HPDE6-E6E7 (cell line): ENCODE measurements at regions not wholly inside any gene's neighbourhood (a gene's known extent, or its start where the extent isn't known, plus 50 kb on each side); places are given as distances from the start of the nearest gene placed in this dataset.
A peak's percentile ranks its signal among the peaks of the same experiment; 100 is the strongest.
"Not testable (repeated sequence)": the region's sequence is repeated elsewhere in the genome, so short reads cannot be mapped to it uniquely, and the experiment has no call there.

Experiments
- DNase-seq: peaks from one replicate; pipeline ENCODE4 v3.0.0; 2011; ENCODE audit warnings: missing footprints; ENCODE audit errors: extremely low spot score

DNA sequence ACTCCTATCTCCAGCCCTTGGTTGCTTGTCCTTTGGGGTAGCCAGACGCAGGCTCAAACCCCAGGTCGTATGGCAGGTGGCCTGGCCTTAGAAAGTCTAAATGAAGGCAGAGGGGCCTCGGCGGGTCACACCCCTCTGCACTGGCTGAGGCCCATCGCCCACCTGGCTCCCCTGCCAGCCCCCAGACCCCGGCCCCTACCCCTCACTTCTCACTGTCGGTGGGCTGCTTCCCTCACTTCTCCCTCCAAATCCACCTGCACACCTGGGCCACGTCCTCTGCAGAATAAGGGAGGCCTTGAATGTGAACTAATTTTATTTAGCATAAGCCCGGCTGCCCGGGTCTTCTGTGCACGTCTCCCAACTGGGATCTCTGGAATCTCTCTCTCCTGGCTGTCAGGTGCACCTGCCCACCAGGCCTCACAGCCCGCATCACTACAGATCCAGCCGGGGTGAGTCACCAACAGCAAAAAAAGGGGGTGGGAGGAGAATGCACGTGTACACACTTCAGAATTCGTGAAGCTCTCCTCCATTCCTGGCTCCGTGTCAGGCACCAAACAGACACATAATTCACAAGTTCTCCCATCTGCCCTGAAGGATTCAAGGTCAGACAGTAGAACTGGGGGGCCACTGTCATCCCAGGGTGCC, 107.5 kb upstream of the SIM2 start:
- no peak for DNase-seq

DNA sequence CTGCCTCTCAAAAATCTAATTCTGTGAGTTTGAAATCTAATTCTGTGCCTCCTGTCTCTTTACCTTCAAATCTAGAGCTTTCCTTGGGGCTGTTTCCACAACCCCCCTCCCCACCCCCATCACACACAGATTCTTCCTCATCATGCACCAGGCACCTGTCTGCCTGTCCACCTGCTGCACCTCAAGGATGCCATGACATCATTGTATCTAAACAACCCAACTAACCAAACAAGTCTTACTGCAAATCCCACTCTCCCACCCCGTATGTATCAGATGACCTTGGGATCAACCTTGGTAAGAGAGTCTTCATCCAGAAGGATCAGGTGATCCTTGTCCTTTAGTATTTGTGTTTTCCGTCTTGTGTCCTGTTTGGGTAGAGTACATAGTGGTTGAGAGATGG, 102.7 kb upstream of the SIM2 start:
- DNase-seq, result no peak

DNA sequence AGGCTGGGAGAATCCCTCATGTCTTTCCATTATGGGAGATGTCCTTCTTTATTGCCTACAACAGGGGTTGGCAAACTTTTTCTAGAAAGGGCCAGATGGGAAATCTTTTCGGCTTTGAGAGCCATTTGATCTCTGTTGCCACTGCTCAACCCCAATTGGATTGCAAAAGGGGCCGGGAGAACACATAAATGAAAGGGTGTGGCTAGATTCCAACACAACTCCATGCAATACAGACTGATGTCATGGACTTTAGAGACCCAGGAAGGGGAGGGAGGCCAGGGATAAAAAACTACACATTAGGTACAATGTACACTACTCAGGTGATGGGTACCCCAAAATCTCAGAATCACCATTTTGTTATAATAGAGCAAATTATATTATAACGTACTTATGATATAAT, 97.6 kb upstream of the SIM2 start:
- no peak for DNase-seq

DNA sequence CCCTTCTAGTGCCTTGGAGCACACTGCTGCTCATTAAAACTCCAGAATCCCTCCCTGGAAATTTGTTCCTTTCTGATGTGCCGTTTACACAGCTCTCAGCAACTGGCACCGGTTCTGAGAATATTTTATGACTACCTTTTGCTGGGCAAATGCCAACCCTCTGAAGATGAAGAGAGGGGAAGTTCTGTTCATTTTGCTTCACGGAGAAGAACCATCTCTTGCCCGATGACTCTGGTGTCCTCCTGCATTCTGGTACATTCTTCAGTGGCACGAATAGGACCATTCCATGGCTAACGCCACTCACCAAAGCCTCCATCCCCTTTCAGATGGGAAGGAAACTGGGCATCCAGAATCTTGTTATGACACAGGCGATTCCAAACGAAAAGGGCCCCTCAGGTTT, 96.2 kb upstream of the SIM2 start:
- no peak for DNase-seq

DNA sequence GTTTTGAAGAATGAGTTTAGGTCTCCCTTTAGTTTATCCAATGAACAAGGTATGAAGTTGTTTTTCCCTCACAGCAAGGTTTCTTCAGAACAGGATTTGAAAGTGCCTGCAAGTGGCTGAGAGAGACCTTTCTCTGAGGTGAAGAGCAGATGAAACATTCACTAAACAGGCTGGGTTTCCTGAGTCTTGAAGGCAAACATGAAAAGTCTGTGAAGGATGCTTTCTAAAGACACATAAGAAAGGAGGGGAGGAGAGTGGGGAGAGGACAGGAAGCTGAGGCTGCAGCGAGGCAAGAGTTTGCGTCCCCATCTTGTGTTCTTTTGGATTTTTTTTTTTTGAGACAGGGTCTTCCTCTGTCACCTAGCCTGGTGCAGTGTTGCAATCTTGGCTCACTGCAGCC, 95.7 kb upstream of the SIM2 start:
- DNase-seq, result no peak

DNA sequence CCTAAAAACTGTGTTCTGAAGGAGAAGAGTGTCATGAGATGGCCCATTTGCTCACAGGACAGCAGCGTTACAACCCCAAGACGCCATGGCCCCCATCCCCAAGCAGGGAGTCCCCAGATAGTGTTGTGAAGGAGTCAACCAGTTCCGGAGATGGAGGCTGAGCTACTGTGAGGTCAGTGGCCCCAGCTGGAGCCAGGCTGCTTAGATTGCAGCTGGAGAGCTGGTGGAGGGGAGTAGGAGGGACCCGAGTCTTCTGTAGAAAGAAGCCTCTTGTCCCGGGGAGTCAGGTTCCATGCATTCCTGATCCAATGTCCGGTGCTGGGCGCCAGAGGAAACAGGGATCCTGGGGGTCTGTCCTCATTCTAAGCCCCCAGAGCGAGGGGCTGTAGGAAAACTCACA, 93.5 kb upstream of the SIM2 start:
- DNase-seq, result no peak

DNA sequence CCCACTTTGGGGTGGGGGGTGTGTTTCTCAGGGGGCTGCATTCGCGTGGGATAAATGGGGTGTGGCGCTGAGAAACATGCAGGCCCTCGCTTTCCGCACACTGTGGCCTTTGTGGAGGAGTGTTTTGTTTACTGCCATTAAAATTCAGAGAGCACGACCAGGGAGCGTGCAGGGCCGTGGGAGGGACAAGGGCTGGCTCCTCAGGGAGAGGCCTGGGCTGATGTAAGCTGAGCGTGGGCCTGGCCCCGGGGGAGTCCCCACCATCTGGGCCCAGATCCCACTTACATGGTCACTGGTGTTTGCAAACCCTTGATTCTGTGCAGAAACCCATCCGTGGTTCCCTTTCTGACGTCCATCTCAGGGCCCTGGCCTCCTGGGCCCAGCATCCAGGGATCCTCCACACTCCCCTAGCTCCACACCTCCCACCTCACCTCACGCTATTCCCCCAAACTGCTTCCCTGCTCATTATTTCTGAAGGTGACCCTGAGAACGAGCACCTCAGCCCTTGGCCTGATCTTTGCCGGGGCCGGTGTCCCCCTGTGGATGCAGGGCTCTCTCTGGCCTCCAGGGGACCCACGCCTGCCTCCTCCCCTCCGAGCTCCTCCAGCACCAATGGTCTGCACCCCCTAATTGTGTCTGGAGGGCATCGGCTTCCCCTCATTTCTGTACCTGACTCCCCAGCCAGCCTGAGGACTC, 92.5 kb upstream of the SIM2 start:
- DNase-seq, result no peak

DNA sequence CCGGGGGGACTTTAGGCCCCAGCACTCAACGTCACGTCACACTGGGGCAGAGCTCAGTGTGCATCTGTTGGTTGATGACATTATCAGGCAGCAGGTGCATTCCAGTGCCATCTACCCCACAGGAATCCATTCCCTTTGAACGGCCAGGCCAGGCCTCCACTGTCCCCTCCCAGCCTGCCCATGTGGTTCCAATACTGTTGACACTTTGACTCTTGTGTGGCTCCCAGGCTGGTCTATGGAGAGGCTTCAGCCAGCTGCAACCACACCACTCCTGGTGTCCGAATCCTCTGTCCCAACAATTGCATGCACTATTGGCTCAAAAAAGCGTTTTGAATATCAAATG, 92.0 kb upstream of the SIM2 start:
- no peak for DNase-seq

DNA sequence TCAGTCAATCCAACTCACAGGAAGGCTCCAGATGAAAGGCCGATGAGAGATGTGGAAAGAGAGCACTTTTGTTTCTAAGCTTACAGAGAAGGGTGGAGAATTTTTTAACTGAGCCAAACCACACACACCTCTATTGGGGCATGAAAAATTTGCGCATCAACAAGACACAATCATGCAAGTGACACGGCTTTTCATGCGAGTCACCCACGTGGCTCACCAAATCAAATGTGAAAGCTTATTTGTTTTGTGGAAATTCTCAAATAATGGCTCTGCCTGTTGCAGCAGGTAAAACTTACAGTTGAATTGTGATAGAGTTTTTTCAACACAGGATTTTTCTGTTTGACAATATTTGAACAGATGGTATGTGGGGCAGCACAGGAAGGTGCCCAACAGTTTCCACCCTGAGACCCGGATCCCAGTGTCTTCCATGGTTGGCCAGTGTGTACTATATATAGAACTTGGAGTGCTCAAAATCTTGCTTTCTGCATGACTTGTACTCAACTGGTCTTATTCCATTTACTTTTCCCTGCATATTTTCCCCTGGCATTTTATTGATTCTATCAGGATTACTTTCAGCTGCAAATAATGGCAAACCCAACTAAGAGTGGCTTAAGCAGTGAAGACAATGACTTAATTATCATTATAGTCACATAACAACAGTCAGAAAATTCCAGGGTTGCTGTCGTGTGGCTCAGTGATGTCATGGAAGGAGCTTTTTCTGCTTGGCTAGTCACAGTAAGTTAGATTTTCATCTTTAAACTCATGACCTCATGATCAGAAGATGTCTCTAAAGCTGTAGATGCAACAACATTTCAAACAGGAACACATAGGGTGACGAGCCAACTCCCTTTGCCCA, 90.6 kb upstream of the SIM2 start:
- DNase-seq, result no peak

DNA sequence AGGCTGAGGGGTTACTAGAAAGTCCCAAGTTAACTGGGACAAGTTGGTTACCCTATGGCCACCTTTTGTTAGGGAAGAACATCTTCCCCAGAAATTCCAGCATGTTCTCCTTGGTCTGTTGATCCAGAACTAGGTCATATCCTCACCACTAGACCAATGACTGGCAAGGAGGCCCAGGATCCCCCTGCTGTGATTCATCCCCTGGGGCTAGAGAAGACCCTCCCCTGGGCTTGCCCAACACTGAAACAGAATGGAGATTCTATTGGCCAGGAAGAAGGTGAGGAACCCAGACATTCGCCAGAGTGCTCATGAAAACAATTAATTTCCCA, 90.1 kb upstream of the SIM2 start:
- DNase-seq, result no peak

DNA sequence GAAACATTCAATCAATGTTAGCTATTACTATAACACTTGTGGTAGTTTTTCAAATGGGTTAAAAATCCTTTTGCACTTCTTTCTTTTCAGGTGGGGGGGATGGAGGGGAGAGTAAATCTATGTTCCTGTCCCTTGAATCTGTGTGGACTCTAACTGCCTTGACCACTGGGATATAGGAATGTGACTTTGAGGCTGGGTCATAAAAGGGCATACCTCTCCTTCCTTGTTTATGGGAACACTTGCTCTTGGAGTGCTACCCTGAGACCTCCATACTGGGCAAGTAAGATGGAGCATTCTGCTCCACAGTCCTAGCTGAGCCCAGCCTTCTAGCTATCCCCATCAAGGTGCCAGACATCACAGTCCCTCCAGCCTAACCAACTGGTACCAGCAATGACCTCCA, 89.3 kb upstream of the SIM2 start:
- DNase-seq, result no peak

DNA sequence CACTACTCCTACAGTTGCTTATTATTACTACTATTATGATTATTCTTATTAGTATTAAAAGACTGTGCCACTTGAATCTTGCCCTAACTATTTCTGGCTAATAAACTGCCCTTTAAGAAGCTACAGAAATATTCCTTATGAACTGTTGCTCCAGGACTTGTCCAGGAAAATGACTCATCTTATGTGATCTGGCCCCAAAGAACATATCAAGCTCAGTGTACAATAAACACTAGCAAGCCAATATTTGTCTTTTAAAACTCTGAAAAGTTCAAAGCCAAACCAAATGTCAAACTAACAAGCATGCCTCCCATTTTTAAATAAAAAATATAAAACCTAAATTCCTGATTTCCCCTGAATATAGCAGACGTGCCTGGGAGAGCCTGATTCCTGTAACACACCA, 88.7 kb upstream of the SIM2 start:
- DNase-seq, result no peak

DNA sequence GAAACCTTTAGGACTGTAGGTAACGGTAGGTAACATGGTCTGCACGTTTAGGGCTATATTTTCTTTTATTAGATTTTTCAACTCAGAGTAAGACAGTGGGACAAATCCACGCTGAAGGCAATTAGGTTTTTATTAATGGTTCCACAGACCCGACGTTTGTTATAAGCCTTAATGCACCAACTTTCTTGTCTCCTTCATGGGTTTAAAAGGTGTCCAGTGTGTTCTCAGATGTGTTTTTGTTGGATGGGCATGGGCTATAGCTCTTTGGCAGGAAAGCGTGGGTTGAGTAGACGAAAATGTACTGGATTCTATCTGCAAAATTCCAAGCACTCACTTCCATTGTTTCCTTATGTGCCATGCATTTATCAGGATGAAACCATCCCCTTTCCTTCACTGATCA, 88.0 kb upstream of the SIM2 start:
- no peak for DNase-seq

DNA sequence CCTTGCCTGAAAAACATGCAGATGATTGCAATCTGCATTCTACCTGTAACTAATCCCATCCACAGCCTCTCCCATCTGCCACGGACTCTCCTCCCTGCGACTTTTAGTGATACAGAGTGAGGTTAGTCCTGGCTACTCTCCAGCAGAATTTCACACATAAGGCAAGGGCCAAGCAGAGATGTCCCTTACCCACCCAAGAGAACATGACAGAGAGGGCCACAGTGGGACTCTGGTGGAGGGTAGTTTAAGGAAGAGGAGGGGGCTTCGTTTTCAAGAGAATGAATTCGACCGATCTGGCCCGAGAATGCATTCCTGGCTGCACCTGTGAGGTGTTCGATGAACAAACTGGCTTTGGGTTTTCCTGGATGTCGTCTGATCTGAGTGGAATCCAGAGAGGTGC, 87.5 kb upstream of the SIM2 start:
- DNase-seq, result no peak

DNA sequence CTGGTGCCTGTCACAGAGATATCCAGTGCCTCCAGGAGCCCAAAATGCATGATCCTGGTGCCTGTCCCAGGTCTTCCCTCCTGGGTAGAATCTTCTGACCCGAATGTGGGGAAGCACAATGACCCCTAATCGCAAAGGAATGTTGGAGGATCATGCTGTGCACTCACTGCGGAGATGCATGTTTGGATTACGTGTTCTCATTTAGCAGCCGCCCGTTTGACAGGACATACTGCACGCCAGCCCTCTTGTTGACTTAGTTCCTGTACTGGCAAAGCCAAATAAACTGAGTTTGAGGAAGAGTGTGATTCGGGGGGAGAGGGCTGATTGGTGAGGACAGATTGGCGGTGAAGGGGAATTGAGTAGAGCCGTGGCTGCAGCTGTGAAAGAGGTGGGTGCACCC, 85.9 kb upstream of the SIM2 start:
- no peak for DNase-seq

DNA sequence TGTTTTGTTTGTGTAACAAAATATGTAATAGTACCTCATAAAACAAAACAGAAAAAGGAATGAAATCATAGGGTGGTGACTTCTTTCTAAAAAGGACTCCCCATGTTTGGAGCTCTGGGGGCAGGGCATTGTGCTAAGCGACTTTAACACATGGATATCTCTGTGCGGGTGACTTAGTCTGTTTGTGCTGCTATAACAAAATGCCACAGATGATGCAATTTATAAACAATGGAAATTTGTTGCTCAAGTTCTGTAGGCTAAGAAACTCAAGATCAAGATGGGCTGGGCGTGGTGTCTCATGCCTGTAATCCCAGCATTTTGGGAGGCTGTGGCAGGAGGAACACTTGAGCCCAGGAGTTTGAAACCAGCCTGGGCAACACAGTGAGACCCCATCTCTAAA, 85.4 kb upstream of the SIM2 start:
- no peak for DNase-seq

DNA sequence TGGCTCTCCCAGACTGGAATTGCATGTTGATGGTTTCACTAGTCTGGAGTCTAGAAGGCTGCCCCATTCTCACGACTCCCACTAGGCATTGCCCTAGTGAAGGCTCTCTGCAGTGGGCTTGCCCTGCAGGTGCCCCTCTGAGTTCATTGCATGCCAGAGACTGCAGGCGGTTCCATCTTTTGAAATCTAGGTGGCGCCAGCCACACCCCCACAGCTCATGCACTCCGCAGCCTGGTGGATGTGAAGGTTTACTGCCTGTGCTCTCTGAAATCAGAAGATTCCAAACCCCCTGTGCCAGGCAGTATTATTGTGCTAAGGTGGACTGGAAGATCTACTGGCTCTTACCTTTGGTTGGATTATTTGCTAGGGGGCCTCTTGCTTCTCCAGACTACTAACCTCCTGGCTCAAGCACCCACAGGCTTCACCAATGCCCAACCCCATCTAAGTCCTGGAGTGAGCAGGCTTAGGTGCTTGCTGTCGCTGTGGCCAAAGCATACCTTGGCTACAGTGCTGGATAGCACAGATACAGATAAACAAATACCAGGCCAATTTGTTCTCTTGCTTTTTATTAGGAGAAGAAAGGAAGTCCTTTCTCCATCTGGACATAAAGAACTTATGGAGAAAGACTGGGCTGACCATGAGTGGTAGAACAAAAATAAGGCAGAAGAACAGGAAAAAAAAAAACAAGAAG, 83.5 kb upstream of the SIM2 start:
- DNase-seq, result no peak

DNA sequence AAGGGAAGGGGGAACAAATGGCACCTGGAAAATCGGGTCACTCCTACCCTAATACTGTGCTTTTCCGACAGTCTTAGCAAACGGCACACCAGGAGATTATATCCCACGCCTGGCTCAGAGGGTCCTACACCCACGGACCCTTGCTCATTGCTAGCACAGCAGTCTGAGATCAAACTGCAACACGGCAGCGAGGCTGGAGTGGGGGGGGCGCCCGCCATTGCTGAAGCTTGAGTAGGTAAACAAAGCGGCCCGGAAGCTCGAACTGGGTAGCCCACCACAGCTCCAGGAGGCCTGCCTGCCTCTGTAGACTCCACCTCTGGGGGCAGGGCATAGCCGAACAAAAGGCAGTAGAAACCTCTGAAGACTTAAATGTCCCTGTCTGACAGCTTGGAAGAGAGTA, 82.1 kb upstream of the SIM2 start:
- not testable (repeated sequence) for DNase-seq

DNA sequence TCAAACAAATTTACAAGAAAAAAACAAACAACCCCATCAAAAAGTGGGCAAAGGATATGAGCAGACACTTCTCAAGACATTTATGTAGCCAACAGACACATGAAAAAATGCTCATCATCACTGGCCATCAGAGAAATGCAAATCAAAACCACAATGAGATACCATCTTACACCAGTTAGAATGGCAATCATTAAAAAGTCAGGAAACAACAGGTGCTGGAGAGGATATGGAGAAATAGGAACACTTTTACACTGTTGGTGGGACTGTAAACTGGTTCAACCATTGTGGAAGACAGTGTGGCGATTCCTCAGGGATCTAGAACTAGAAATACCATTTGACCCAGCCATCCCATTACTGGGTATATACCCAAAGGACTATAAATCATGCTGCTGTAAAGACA, 77.1 kb upstream of the SIM2 start:
- not testable (repeated sequence) for DNase-seq

DNA sequence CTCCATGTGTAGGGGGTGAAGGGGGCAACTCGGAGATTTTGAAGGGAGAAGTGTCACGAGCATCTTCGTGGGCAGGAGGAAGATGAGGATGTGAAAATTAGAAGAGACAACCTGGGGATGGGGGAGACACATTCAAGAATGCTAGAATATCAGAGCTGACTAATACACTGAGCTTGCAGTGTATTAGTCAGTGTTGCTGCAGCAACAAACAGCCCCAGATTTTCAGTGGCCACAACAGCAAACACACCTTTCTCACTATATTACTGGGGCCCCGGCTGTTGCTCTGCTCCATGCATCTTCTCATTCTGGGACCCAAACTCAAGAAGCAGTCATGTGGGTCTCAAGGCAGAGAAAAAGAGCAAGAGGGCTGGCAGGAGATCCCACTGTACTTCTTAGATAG, 74.8 kb upstream of the SIM2 start:
- DNase-seq, result no peak

DNA sequence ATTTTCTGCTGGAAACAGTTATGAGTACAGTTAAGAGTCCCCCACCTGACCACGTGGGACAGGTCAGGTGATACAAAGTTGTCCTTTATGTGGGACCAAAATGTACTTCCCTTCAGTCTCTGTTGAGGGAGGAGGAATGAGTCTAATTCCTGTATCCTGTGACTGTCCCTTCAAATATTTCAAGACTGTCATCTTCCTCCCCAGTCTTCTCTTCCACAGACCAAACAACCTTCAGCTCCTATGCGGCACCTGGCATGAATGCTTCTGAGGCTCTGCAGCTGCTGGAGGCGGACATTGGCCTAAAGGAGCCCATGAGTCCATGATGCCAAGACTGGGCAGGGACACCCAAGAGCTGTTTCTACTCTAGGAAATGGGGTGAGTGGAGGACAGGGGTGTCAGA, 72.1 kb upstream of the SIM2 start:
- DNase-seq, result no peak

DNA sequence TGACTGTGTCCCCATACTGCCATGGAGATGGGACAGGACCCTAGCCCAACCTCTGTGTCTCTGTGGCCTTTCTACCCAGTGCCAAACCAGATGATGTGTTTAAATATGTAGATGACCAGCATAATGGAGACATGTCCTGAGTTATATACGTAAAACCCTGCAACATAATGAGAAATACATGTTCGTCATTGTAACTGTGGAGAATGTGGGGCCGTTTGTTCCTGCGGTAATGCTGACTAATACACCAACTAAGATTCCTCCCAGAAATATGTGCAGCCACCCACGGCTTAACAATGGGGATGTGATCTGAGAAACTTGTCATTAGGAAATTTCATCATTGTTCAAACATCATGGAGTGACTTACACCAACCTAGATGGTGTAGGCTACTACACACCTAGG, 71.7 kb upstream of the SIM2 start:
- DNase-seq, result peak; percentile 31

DNA sequence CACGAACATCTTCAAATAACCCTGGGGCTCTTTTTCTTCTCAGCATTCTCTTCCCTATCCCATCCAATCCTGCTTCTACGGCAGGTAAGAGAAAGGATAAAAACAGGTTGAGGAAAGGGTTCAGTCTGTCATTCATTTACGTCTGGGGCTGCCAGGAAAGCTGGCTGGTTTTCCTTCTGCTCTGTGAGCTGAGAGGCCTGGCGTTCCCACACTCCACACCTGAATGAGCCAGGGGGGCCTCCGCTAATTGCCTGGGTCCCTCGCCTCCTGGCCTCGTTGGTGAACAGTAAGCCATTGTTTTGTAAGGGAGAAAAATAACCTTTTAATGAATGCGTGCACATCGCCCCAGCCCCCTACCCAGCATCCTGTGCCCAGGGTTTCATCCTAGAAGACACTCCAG, 70.8 kb upstream of the SIM2 start:
- DNase-seq, result no peak
